GM18508 (cell line): ENCODE measurements at regions not wholly inside any gene's neighbourhood (a gene's known extent, or its start where the extent isn't known, plus 50 kb on each side); places are given as distances from the start of the nearest gene placed in this dataset.
"Not testable (repeated sequence)": the region's sequence is repeated elsewhere in the genome, so short reads cannot be mapped to it uniquely, and the experiment has no call there.

ENCODE experiments used
- ATAC-seq: cut with Tn5 transposase; IDR thresholded peaks from one replicate; pipeline ENCODE4 v1.9.1; 2021; ENCODE audit warnings: moderate number of reproducible peaks; ENCODE audit not compliant: insufficient read depth, unreplicated experiment

- no peak for ATAC-seq
Measured at GRCh38 chr10:130962240-130963051, 349.1 kb downstream of the TCERG1L start.

GRCh38 chr10:130963052-130963393, 348.5 kb downstream of the TCERG1L start:
- ATAC-seq, result no peak

- no peak for ATAC-seq
Measured at GRCh38 chr10:130963786-130964522, 347.6 kb downstream of the TCERG1L start.

GRCh38 chr10:130964771-130965170, 346.8 kb downstream of the TCERG1L start:
- ATAC-seq, result no peak

- no peak for ATAC-seq
Measured at GRCh38 chr10:130967161-130967560, 344.4 kb downstream of the TCERG1L start.

GRCh38 chr10:130967784-130968183, 343.7 kb downstream of the TCERG1L start:
- no peak for ATAC-seq

GRCh38 chr10:130968511-130968910, 343.0 kb downstream of the TCERG1L start:
- no peak for ATAC-seq

- no peak for ATAC-seq
Measured at GRCh38 chr10:130968964-130969363, 342.6 kb downstream of the TCERG1L start.

GRCh38 chr10:130969700-130970099, 341.8 kb downstream of the TCERG1L start:
- no peak for ATAC-seq

- ATAC-seq, result no peak
Measured at GRCh38 chr10:130970341-130971122, 341.0 kb downstream of the TCERG1L start.

GRCh38 chr10:130971123-130971435, 340.4 kb downstream of the TCERG1L start:
- no peak for ATAC-seq

GRCh38 chr10:130973127-130973839, 338.2 kb downstream of the TCERG1L start:
- no peak for ATAC-seq

- ATAC-seq, result no peak
Measured at GRCh38 chr10:130974166-130974565, 337.4 kb downstream of the TCERG1L start.

GRCh38 chr10:130975351-130975750, 336.2 kb downstream of the TCERG1L start:
- not testable (repeated sequence) for ATAC-seq

- ATAC-seq, result no peak
Measured at GRCh38 chr10:130982802-130983201, 328.7 kb downstream of the TCERG1L start.

- no peak for ATAC-seq
Measured at GRCh38 chr10:130983749-130984148, 327.8 kb downstream of the TCERG1L start.

GRCh38 chr10:130984686-130985085, 326.8 kb downstream of the TCERG1L start:
- no peak for ATAC-seq

GRCh38 chr10:130985158-130985753, 326.3 kb downstream of the TCERG1L start:
- no peak for ATAC-seq

GRCh38 chr10:130986846-130987245, 324.7 kb downstream of the TCERG1L start:
- ATAC-seq, result no peak

- ATAC-seq, result no peak
Measured at GRCh38 chr10:130987401-130987800, 324.1 kb downstream of the TCERG1L start.
